ENCODE measurements at regions not wholly inside any gene's neighbourhood (a gene's known extent, or its start where the extent isn't known, plus 50 kb on each side); places are given as distances from the start of the nearest gene placed in this dataset.

DNA sequence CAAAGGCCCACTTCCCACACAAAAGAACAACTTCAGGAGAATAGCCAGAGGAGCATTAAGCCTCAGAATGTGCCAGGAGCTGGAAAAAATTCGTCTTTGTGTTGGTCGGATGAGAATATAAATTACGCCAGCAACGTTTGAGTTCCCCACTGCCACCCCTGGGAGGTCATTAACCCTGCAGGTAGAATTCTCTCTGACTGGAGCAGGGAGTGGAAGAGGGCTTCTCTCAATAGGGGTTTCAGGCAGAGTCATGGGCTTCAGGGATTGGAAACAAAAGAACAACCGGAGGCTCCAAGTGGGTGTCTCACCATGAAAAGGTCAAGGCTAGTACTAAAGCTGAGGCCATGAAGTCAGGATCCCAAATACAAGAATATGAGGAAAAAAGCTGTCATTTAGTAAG, 69.0 kb upstream of the DDX18 start:
- TF ChIP-seq, protein P1, sequence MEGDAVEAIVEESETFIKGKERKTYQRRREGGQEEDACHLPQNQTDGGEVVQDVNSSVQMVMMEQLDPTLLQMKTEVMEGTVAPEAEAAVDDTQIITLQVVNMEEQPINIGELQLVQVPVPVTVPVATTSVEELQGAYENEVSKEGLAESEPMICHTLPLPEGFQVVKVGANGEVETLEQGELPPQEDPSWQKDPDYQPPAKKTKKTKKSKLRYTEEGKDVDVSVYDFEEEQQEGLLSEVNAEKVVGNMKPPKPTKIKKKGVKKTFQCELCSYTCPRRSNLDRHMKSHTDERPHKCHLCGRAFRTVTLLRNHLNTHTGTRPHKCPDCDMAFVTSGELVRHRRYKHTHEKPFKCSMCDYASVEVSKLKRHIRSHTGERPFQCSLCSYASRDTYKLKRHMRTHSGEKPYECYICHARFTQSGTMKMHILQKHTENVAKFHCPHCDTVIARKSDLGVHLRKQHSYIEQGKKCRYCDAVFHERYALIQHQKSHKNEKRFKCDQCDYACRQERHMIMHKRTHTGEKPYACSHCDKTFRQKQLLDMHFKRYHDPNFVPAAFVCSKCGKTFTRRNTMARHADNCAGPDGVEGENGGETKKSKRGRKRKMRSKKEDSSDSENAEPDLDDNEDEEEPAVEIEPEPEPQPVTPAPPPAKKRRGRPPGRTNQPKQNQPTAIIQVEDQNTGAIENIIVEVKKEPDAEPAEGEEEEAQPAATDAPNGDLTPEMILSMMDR (IDR thresholded peaks at IDR 0.05; ENCODE audit: extremely low read depth in 1 of 2, insufficient read depth in 1 of 2, low read depth in 1 of 2, low read length in 2 of 2), result no peak
- TF ChIP-seq JUN (IDR thresholded peaks at IDR 0.05; ENCODE audit: borderline replicate concordance, insufficient read depth, insufficient read length, low read depth) (no peak), POLR2AphosphoS5 (IDR thresholded peaks at IDR 0.05; ENCODE audit: insufficient read depth, low read depth, low read length) (no peak)
